Effector CD4-positive, alpha-beta T cell (primary cell): ENCODE measurements at regions not wholly inside any gene's neighbourhood (a gene's known extent, or its start where the extent isn't known, plus 50 kb on each side); places are given as distances from the start of the nearest gene placed in this dataset.

Experiments
- DNase-seq: peaks from one replicate; pipeline ENCODE4 v3.0.0-alpha.2; 2020

GRCh38 chr10:43863859-43864591, 215.3 kb upstream of the ZNF32 start:
- DNase-seq: no peak

GRCh38 chr10:43863270-43863669, 214.6 kb upstream of the ZNF32 start:
- no peak for DNase-seq

- DNase-seq: no peak
Observed at GRCh38 chr10:43862756-43863155, 214.1 kb upstream of the ZNF32 start.

GRCh38 chr10:43861966-43862751, 213.5 kb upstream of the ZNF32 start:
- no peak for DNase-seq

GRCh38 chr10:43859016-43859525, 210.4 kb upstream of the ZNF32 start:
- no peak for DNase-seq

- DNase-seq: no peak
Observed at GRCh38 chr10:43857931-43858315, 209.2 kb upstream of the ZNF32 start.

- no peak for DNase-seq
Observed at GRCh38 chr10:43857206-43857930, 208.7 kb upstream of the ZNF32 start.

- DNase-seq: no peak
Observed at GRCh38 chr10:43856299-43856698, 207.6 kb upstream of the ZNF32 start.

GRCh38 chr10:43855667-43856210, 207.1 kb upstream of the ZNF32 start:
- DNase-seq: no peak

GRCh38 chr10:43854007-43854406, 205.3 kb upstream of the ZNF32 start:
- DNase-seq: no peak

- no peak for DNase-seq
Observed at GRCh38 chr10:43853369-43853768, 204.7 kb upstream of the ZNF32 start.

- DNase-seq: no peak
Observed at GRCh38 chr10:43852644-43853214, 204.0 kb upstream of the ZNF32 start.

GRCh38 chr10:43852149-43852548, 203.5 kb upstream of the ZNF32 start:
- no peak for DNase-seq

GRCh38 chr10:43851030-43851429, 202.3 kb upstream of the ZNF32 start:
- no peak for DNase-seq

- no peak for DNase-seq
Observed at GRCh38 chr10:43849551-43849950, 200.9 kb upstream of the ZNF32 start.

GRCh38 chr10:43846968-43847367, 198.3 kb upstream of the ZNF32 start:
- no peak for DNase-seq

GRCh38 chr10:43846187-43846680, 197.6 kb upstream of the ZNF32 start:
- no peak for DNase-seq

- DNase-seq: no peak
Observed at GRCh38 chr10:43845121-43845520, 196.4 kb upstream of the ZNF32 start.

- no peak for DNase-seq
Observed at GRCh38 chr10:43844221-43844620, 195.5 kb upstream of the ZNF32 start.

- DNase-seq: no peak
Observed at GRCh38 chr10:43843321-43844101, 194.8 kb upstream of the ZNF32 start.

GRCh38 chr10:43842496-43842895, 193.8 kb upstream of the ZNF32 start:
- DNase-seq: no peak

- DNase-seq: no peak
Observed at GRCh38 chr10:43842072-43842471, 193.4 kb upstream of the ZNF32 start.
